HG03159 (cell line): ENCODE measurements at regions not wholly inside any gene's neighbourhood (a gene's known extent, or its start where the extent isn't known, plus 50 kb on each side); places are given as distances from the start of the nearest gene placed in this dataset.

Source experiments
- ATAC-seq: cut with Tn5 transposase; IDR thresholded peaks from one replicate; pipeline ENCODE4 v1.9.1; 2021; ENCODE audit warnings: mild to moderate bottlenecking, moderate library complexity; ENCODE audit not compliant: unreplicated experiment

GRCh38 chr9:91120200-91120599 is 241.5 kb downstream of the AUH start:
- no peak for ATAC-seq

GRCh38 chr9:91122755-91123154 is 239.0 kb downstream of the AUH start:
- ATAC-seq: no peak

GRCh38 chr9:91126761-91127445 is 234.8 kb downstream of the AUH start:
- ATAC-seq: no peak

- ATAC-seq: no peak
These were observed 234.1 kb downstream of the AUH start for GRCh38 chr9:91127653-91128052.

GRCh38 chr9:91130796-91131318 is 230.9 kb downstream of the AUH start:
- no peak for ATAC-seq

- no peak for ATAC-seq
These were observed 230.3 kb downstream of the AUH start for GRCh38 chr9:91131433-91131839.

GRCh38 chr9:91132576-91133073 is 229.1 kb downstream of the AUH start:
- ATAC-seq: no peak

GRCh38 chr9:91134608-91135007 is 227.1 kb downstream of the AUH start:
- ATAC-seq: no peak

GRCh38 chr9:91137391-91137790 is 224.3 kb downstream of the AUH start:
- no peak for ATAC-seq

GRCh38 chr9:91138760-91139159 is 223.0 kb downstream of the AUH start:
- no peak for ATAC-seq

GRCh38 chr9:91141407-91141965 is 220.2 kb downstream of the AUH start:
- no peak for ATAC-seq

- ATAC-seq: no peak
These were observed 218.6 kb downstream of the AUH start for GRCh38 chr9:91143162-91143561.

GRCh38 chr9:91143642-91144041 is 218.1 kb downstream of the AUH start:
- ATAC-seq: no peak

GRCh38 chr9:91144769-91145168 is 216.9 kb downstream of the AUH start:
- ATAC-seq: no peak

- ATAC-seq: no peak
These were observed 216.2 kb downstream of the AUH start for GRCh38 chr9:91145496-91145895.

- no peak for ATAC-seq
These were observed 215.2 kb downstream of the AUH start for GRCh38 chr9:91146391-91147019.

GRCh38 chr9:91147079-91147708 is 214.5 kb downstream of the AUH start:
- ATAC-seq: no peak

- ATAC-seq: no peak
These were observed 213.4 kb downstream of the AUH start for GRCh38 chr9:91148306-91148705.

GRCh38 chr9:91150273-91150997 is 211.3 kb downstream of the AUH start:
- no peak for ATAC-seq

- ATAC-seq: peak; percentile 80
These were observed 210.6 kb downstream of the AUH start for GRCh38 chr9:91150998-91151717.
